Endodermal cell (in vitro differentiated cells): ENCODE measurements at regions not wholly inside any gene's neighbourhood (a gene's known extent, or its start where the extent isn't known, plus 50 kb on each side); places are given as distances from the start of the nearest gene placed in this dataset.

Experiments
- DNase-seq: peaks from one replicate; pipeline ENCODE4 v3.0.0-alpha.2; 2017
- H3K27ac ChIP-seq: 2 replicates; pipeline ENCODE4 v1.5.1; 2013; ENCODE audit warnings: mild to moderate bottlenecking, low read depth, low read length, moderate library complexity
- H3K27me3 ChIP-seq: 2 replicates; pipeline ENCODE4 v1.6.1; 2013; ENCODE audit warnings: mild to moderate bottlenecking, low read length, moderate library complexity; ENCODE audit not compliant: insufficient read depth, control insufficient read depth, poor library complexity, severe bottlenecking
- H3K36me3 ChIP-seq: 2 replicates; pipeline ENCODE4 v1.7.0; 2013; ENCODE audit warnings: mild to moderate bottlenecking, low read length, moderate library complexity; ENCODE audit not compliant: control insufficient read depth, insufficient read depth
- H3K4me1 ChIP-seq: one replicate; pipeline ENCODE4 v1.7.0; 2013; ENCODE audit warnings: low read length; ENCODE audit not compliant: control insufficient read depth, insufficient read depth
- H3K4me3 ChIP-seq: 2 replicates; pipeline ENCODE4 v1.5.1; 2013; ENCODE audit warnings: mild to moderate bottlenecking, low read length, moderate library complexity
- H3K9ac ChIP-seq: 2 replicates; pipeline ENCODE4 v1.6.1; 2013; ENCODE audit warnings: mild to moderate bottlenecking, low read length, moderate library complexity; ENCODE audit not compliant: poor library complexity, severe bottlenecking; ENCODE audit errors: extremely low read depth
- H3K9me3 ChIP-seq: 2 replicates; pipeline ENCODE4 v1.6.1; 2013; ENCODE audit warnings: mild to moderate bottlenecking, low read length, moderate library complexity; ENCODE audit not compliant: control insufficient read depth
- H3K27ac Mint-ChIP-seq: 2 replicates; pipeline ENCODE4 v1.8.0; 2020; ENCODE audit warnings: mixed read lengths
- H3K27me3 Mint-ChIP-seq: 2 replicates; pipeline ENCODE4 v1.8.0; 2021; ENCODE audit warnings: mild to moderate bottlenecking, mixed read lengths; ENCODE audit not compliant: insufficient read depth
- H3K36me3 Mint-ChIP-seq: 2 replicates; pipeline ENCODE4 v1.8.0; 2020; ENCODE audit warnings: low read depth, mixed read lengths
- H3K4me1 Mint-ChIP-seq: 2 replicates; pipeline ENCODE4 v1.8.0; 2020; ENCODE audit warnings: mixed read lengths
- H3K4me3 Mint-ChIP-seq: 2 replicates; pipeline ENCODE4 v1.8.0; 2020; ENCODE audit warnings: mild to moderate bottlenecking, moderate library complexity, mixed read lengths
- H3K9me3 Mint-ChIP-seq: 2 replicates; pipeline ENCODE4 v1.8.0; 2020; ENCODE audit warnings: mild to moderate bottlenecking, mixed read lengths
- CTCF ChIP-seq: fragments of 200-600 bp; sonication (generic); conservative IDR thresholded peaks from 2 replicates; pipeline ENCODE4 v1.5.0; 2021; ENCODE audit warnings: antibody characterized with exemption, mild to moderate bottlenecking
- WGBS, 2 experiments: methylation state at CpG; one replicate each; pipeline versions ENCODE4 v1.1.5 to v1.1.7; 2013; ENCODE audit warnings: missing lambda C conversion rate in 2 of 2, mixed read lengths in 1 of 2; ENCODE audit not compliant: insufficient coverage in 1 of 2, insufficient read length in 1 of 2; 5-methylcytosine and 5-hydroxymethylcytosine counted together

GRCh38 chr17:77458202-77459017 lies 317.6 kb downstream of the SEC14L1 start:
- DNase-seq, result no peak
- 91 to 95% methylated on average over 9 to 21 of the region's 21 CpGs for WGBS, 2 experiments
- H3K4me3 Mint-ChIP-seq, result no peak overlapping the region
- Histone ChIP-seq H3K4me1 (peaks cover 15% of the 10 kb centered on the region), H3K27me3 (no peaks in the 10 kb centered on the region), H3K36me3 (peaks cover 7% of the 10 kb centered on the region), H3K27ac (no peak overlapping the region), H3K9me3 (no peaks in the 10 kb centered on the region), H3K4me3 (no peak overlapping the region), H3K9ac (no peak overlapping the region)
- no peaks in the 10 kb centered on the region for H3K9me3 Mint-ChIP-seq
- H3K27me3 Mint-ChIP-seq, result no peaks in the 10 kb centered on the region
- peaks cover 32% of the 10 kb centered on the region for H3K4me1 Mint-ChIP-seq
- no peak overlapping the region for H3K27ac Mint-ChIP-seq
- peaks cover 15% of the 10 kb centered on the region for H3K36me3 Mint-ChIP-seq
- no peak for TF ChIP-seq CTCF

- H3K27ac ChIP-seq, result no peak overlapping the region
- Mint-ChIP-seq H3K4me3 (no peak overlapping the region), H3K27me3 (no peaks in the 10 kb centered on the region), H3K36me3 (peaks cover 15% of the 10 kb centered on the region), H3K27ac (peak overlapping the region; percentile 68), H3K4me1 (peaks cover 24% of the 10 kb centered on the region), H3K9me3 (no peaks in the 10 kb centered on the region)
- no peaks in the 10 kb centered on the region for H3K9me3 ChIP-seq
- H3K36me3 ChIP-seq, result peaks cover 8% of the 10 kb centered on the region
- TF ChIP-seq CTCF, result no peak
- DNase-seq, result no peak
- H3K9ac ChIP-seq, result no peak overlapping the region
- H3K4me1 ChIP-seq, result peaks cover 9% of the 10 kb centered on the region
- H3K4me3 ChIP-seq, result no peak overlapping the region
- WGBS, 2 experiments, result 96 to 97% methylated on average over 13 to 19 of the region's 19 CpGs
- no peaks in the 10 kb centered on the region for H3K27me3 ChIP-seq
Observed at GRCh38 chr17:77459018-77459755, 318.4 kb downstream of the SEC14L1 start.

- 88 to 95% methylated on average over 5 to 9 of the region's 9 CpGs for WGBS, 2 experiments
- TF ChIP-seq CTCF, result no peak
- H3K9me3 Mint-ChIP-seq, result no peaks in the 10 kb centered on the region
- DNase-seq, result no peak
- no peak overlapping the region for H3K4me3 ChIP-seq
- peaks cover 4% of the 10 kb centered on the region for H3K4me1 ChIP-seq
- no peaks in the 10 kb centered on the region for H3K27me3 ChIP-seq
- H3K36me3 Mint-ChIP-seq, result peaks cover 22% of the 10 kb centered on the region
- H3K27me3 Mint-ChIP-seq, result no peaks in the 10 kb centered on the region
- peak overlapping the region; percentile 17 for H3K27ac Mint-ChIP-seq
- no peak overlapping the region for H3K27ac ChIP-seq
- peaks cover 8% of the 10 kb centered on the region for H3K36me3 ChIP-seq
- H3K9ac ChIP-seq, result no peak overlapping the region
- H3K4me3 Mint-ChIP-seq, result no peak overlapping the region
- H3K9me3 ChIP-seq, result no peaks in the 10 kb centered on the region
- peaks cover 22% of the 10 kb centered on the region for H3K4me1 Mint-ChIP-seq
Observed at GRCh38 chr17:77460514-77461046, 319.8 kb downstream of the SEC14L1 start.
